Esophagus (tissue), 2 donors: ENCODE measurements at regions not wholly inside any gene's neighbourhood (a gene's known extent, or its start where the extent isn't known, plus 50 kb on each side); places are given as distances from the start of the nearest gene placed in this dataset.

Source experiments
- H3K27ac ChIP-seq, 2 donors: one replicate each; pipeline ENCODE4 v1.5.1; 2013; ENCODE audit warnings: low read depth in 2 of 2, mild to moderate bottlenecking in 2 of 2, inconsistent platforms in 1 of 2, low read length in 1 of 2, moderate library complexity in 1 of 2
- H3K27me3 ChIP-seq, 2 donors: one replicate each; pipeline ENCODE4 v1.6.1; 2013; ENCODE audit warnings: low read length in 2 of 2, control low read depth in 1 of 2, mild to moderate bottlenecking in 1 of 2; ENCODE audit not compliant: insufficient read depth in 2 of 2, control insufficient read depth in 1 of 2
- H3K36me3 ChIP-seq, 2 donors: one replicate each; pipeline ENCODE4 v1.6.1; 2013; ENCODE audit warnings: low read length in 1 of 2; ENCODE audit not compliant: control insufficient read depth in 2 of 2, insufficient read depth in 2 of 2
- H3K4me1 ChIP-seq, 2 donors: one replicate each; pipeline ENCODE4 v1.6.1; 2013; ENCODE audit warnings: low read length in 1 of 2; ENCODE audit not compliant: control insufficient read depth in 2 of 2, insufficient read depth in 2 of 2
- H3K4me3 ChIP-seq, 2 donors: one replicate each; pipeline ENCODE4 v1.5.1; 2013; ENCODE audit warnings: low read length in 2 of 2, mild to moderate bottlenecking in 2 of 2, low read depth in 1 of 2, moderate library complexity in 1 of 2
- H3K9me3 ChIP-seq, 2 donors: one replicate each; pipeline ENCODE4 v1.6.1; 2013; ENCODE audit warnings: mild to moderate bottlenecking in 2 of 2, low read depth in 1 of 2, low read length in 1 of 2, moderate library complexity in 1 of 2; ENCODE audit not compliant: control insufficient read depth in 2 of 2, insufficient read depth in 1 of 2
- WGBS, 2 donors: extraction: QIAGEN DNeasy Blood & Tissue Kit; methylation state at CpG; one replicate each; pipeline ENCODE4 v1.1.7; 2013; 5-methylcytosine and 5-hydroxymethylcytosine counted together
- donor health status: healthy with polysubstance abuse.
- donor health status: Bipolar disorder and iron deficiency.

DNA sequence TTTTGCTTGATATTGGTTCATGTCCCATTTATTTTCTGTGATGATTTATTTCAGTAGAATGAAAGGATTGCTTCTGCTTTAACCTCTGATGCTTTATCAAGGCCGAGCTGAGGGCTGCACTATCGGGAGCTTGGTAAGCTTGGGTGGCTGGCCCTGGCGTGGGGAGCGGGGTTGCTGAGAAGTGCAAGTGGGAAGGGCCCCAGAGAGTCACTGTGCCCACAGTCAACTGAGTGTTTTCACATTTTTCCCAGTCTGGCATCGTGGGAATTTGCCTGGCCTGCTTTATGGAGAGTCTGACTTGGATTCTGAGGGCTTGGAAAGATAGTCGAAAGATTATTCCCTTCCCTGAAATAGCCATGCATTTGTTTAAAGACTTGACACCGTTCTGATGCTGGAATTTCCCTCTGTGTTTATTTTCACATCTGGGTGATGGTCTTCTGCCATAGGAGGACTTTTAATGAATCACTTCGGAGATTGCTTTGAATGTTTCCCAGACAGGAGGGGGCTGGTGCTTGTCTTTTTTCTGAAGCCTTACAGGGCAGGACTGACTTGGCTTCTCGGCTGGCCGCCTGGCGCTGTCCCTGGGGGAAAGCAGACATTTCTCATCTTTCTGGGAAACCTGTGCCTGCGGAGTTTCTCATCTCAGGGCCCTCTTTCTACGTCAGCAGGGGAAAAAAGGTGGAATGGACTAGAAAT, 139.0 kb downstream of the BOD1 start:
- no peaks in the 10 kb centered on the region for H3K9me3 ChIP-seq
- WGBS, 2 donors, result 54 to 55% methylated on average over 13 of the region's 13 CpGs
- H3K4me1 ChIP-seq, result peaks cover 0 to 2% of the 10 kb centered on the region in 2 donors
- H3K4me3 ChIP-seq, result no peak overlapping the region
- peak overlapping the region; percentile 38 to 53 for H3K27ac ChIP-seq
- H3K27me3 ChIP-seq, result no peaks in the 10 kb centered on the region
- no peaks in the 10 kb centered on the region for H3K36me3 ChIP-seq

DNA sequence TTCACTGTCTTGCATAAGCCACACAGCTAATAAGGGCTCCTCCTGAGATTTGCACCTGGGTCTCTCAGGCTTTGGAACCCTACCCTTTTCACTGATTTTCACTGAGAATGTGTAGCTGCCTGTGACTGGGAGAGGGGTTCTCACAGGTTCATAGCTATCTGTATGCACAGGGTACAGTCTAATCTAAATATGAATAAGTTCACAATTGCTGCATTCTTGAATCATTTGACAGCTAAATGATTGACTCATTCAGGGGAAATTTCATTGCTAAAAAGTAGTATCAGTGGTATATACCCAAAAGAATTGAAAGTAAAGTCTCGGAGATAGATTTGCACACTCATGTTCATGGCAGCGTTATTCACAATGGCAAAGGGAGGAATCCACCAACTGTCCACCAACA, 140.7 kb downstream of the BOD1 start:
- no peak overlapping the region for H3K27ac ChIP-seq
- H3K9me3 ChIP-seq, result no peaks in the 10 kb centered on the region
- H3K36me3 ChIP-seq, result no peaks in the 10 kb centered on the region
- no peak overlapping the region for H3K4me3 ChIP-seq
- 87 to 89% methylated on average over 2 of the region's 2 CpGs for WGBS, 2 donors
- H3K27me3 ChIP-seq, result no peaks in the 10 kb centered on the region
- peaks cover 0 to 2% of the 10 kb centered on the region in 2 donors for H3K4me1 ChIP-seq

DNA sequence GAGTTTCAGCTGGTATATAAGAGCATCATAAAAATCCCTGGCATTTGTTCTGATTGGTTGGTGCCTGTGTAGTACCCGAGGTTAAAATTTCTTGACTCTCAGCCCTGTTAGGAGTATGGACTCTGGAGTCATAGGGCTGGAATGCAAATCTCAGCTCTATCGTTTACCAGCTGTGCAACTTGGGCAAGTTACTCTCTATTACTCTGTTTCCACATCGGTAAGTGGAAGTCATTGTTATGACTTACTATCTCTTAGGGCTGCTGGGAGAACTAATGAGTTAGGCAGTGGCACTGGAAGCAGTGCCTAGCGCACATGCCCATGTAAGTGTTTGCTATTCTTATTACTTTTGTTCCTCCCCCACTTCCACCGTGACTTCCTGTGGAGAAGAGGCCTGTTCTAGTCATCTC, 141.6 kb downstream of the BOD1 start:
- no peak overlapping the region for H3K27ac ChIP-seq
- whole genome bisulfite sequencing, 2 donors, result 56 to 59% methylated on average over 5 of the region's 5 CpGs

DNA sequence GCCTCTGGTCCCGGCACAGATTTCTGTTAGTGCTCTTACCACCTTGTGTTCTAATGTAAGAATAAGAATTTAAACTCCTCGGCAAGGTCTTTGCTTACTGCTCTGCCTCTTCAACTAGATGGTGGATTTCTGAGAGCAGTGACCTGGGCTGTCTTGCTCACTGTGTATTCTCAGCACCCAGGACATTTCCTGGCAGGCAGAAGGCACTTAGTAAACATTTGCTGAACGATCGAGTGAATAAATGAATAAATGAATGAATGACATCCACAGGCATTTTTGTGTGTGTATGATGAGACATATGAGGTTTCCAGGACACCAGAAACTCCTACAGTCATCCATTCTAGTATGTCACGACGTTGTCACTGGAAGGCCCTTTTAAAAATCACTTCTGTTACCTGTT, 143.2 kb downstream of the BOD1 start:
- H3K36me3 ChIP-seq, result no peaks in the 10 kb centered on the region
- peaks cover 0 to 2% of the 10 kb centered on the region in 2 donors for H3K4me1 ChIP-seq
- H3K27me3 ChIP-seq, result no peaks in the 10 kb centered on the region
- H3K4me3 ChIP-seq, result no peak overlapping the region
- peak overlapping the region; percentile 72 to 77 for H3K27ac ChIP-seq
- H3K9me3 ChIP-seq, result no peaks in the 10 kb centered on the region
- WGBS, 2 donors, result 70 to 76% methylated on average over 6 of the region's 6 CpGs

More for the DNA sequence above, 141.6 kb downstream of the BOD1 start:
- Histone ChIP-seq H3K4me3 (no peak overlapping the region), H3K9me3 (no peaks in the 10 kb centered on the region), H3K27me3 (no peaks in the 10 kb centered on the region), H3K4me1 (peaks cover 0 to 2% of the 10 kb centered on the region in 2 donors), H3K36me3 (no peaks in the 10 kb centered on the region)

DNA sequence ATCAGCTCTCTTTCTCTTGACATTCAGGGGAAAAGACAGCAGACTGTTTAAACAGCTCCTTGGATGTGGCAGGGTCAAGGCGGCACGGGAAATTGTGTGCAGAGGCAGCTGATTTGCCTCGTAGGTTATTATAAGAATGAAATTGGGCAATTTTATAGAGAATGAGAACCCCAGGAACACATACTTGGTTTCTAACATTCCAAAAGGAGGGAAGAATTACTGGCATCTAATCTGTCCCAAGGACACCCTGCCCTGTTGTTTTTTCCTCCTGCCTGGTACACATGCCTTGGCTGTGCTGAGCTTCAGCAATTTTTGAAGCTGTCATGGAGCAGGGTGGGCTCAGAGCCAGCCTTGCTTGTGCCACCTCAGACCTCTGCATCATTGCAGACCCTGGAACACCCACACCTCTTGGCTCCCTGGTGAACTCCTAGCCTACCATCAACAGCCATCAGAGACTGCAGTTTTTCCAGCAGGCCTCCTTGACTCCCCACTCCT, 143.6 kb downstream of the BOD1 start:
- no peaks in the 10 kb centered on the region for H3K27me3 ChIP-seq
- no peaks in the 10 kb centered on the region for H3K36me3 ChIP-seq
- no peak overlapping the region for H3K4me3 ChIP-seq

DNA sequence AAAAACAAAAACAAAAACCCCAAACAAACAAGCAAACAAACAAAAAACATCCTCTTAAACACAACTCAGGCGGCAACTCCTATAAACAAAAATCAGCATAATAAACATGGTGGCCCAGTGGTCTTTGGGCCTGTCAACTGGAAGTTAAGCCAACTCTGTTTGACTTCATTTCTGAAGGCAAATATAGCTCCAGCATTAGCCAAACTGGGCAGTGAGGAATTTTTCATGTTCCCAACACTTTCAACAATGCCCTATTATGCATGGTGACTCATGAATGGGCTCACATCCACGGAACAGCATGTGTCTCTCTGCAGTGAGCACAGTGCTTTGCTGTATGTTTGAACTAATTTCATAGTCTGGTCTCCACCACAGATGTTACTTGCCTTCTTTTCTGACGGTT, 143.9 kb upstream of the STC2 start:
- peaks cover 0 to 2% of the 10 kb centered on the region in 2 donors for H3K4me1 ChIP-seq
- no peak overlapping the region for H3K4me3 ChIP-seq
- H3K27ac ChIP-seq, result peak overlapping the region; percentile 42 to 65
- 40 to 45% methylated on average over 3 of the region's 3 CpGs for WGBS, 2 donors
- H3K9me3 ChIP-seq, result no peaks in the 10 kb centered on the region
- H3K36me3 ChIP-seq, result no peaks in the 10 kb centered on the region
- H3K27me3 ChIP-seq, result no peaks in the 10 kb centered on the region

More for the DNA sequence above, 143.6 kb downstream of the BOD1 start:
- no peaks in the 10 kb centered on the region for H3K9me3 ChIP-seq
- 63 to 68% methylated on average over 3 of the region's 3 CpGs for WGBS, 2 donors
- H3K4me1 ChIP-seq, result peaks cover 0 to 2% of the 10 kb centered on the region in 2 donors
- peak overlapping the region; percentile 72 to 77 for H3K27ac ChIP-seq

DNA sequence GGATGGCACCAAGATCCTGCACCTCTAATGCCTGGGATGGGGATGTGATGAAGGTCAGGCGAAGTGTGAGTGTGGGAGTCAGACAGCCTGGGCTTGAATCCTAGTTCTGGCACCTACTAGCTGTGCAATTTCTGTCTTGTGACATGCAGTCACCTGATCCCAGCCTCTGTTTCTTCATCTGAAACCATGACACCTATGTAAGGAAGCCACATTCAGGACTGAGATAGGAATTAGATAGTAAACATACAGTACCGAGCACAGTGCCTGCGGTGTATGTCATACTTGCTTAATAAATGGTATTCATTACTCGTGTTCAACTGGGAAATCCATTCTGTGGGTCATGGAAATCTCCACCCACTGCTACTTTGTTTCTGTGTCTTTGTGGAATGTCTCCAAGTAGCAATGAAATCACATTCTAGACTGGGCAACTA, 140.6 kb upstream of the STC2 start:
- Histone ChIP-seq H3K27me3 (no peaks in the 10 kb centered on the region), H3K27ac (no peak overlapping the region), H3K4me1 (no peaks in the 10 kb centered on the region), H3K9me3 (peaks cover 0 to 3% of the 10 kb centered on the region in 2 donors), H3K4me3 (no peak overlapping the region), H3K36me3 (no peaks in the 10 kb centered on the region)
- 80% methylated on average over 4 of the region's 4 CpGs for WGBS, 2 donors

DNA sequence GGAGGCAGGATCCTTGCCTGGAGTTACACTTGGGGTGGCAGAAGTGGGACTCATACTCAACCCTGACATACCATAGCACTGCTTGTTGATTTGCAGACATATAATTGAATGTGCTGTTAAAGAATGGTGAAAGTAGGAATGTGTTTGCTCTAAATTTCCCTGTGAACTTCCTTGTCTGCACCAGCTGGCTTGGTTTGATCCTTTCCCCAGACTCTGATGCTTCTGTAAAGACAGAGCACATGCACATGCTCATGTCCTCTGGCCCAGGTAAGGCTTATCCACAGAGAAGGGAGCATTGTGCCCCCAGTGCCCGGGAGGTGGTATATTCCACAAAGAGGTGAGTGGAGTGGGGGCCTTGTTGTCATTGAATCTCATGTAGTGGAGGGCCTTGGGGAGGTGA, 138.0 kb upstream of the STC2 start:
- H3K4me1 ChIP-seq, result no peaks in the 10 kb centered on the region
- H3K27ac ChIP-seq, result no peak overlapping the region
- no peaks in the 10 kb centered on the region for H3K36me3 ChIP-seq
- 61 to 77% methylated on average over 1 of the region's 1 CpG for WGBS, 2 donors
- no peak overlapping the region for H3K4me3 ChIP-seq
- H3K27me3 ChIP-seq, result no peaks in the 10 kb centered on the region
- peaks cover 0 to 3% of the 10 kb centered on the region in 2 donors for H3K9me3 ChIP-seq

DNA sequence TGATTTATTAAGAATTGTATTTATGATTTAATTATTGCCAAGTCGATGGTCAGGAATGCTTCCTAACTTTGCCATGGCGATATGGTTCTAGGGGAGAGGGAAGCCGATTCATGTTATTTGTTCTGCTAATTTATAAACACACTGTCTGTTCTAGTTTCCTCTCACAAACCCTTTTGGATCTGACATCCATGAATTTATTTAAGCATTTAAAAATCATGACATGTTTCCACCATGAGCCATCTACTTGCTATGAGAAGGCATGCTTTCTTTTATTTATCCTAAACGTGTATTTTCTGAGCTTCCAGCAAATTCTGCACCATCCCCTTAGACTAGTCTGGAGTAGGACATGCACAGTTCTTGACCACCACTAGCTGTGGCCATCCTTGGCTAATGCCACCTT, 136.6 kb upstream of the STC2 start:
- H3K4me3 ChIP-seq, result no peak overlapping the region
- WGBS, 2 donors, result 68 to 69% methylated on average over 4 of the region's 4 CpGs
- no peaks in the 10 kb centered on the region for H3K27me3 ChIP-seq
- H3K36me3 ChIP-seq, result no peaks in the 10 kb centered on the region
- no peak overlapping the region for H3K27ac ChIP-seq
- peaks cover 0 to 3% of the 10 kb centered on the region in 2 donors for H3K9me3 ChIP-seq
- no peaks in the 10 kb centered on the region for H3K4me1 ChIP-seq

DNA sequence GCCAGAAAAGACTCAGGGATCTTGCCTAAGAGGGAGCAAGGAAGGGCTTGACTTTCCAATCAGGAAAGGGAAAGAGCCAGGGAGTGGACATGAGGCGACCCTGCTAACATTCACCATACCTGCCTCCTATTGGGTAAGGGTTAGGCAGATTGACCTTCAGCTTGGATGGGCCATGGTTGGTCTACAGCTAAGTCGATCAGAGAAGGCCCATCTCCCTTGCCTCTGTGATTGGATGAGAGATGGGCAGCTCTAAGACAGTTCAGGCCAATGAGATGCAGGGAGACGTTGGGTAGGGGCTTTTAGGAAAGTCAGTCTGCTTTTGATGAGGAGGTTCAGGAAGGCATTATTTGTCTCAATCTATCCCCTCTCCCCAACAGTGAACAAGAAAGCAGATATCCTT, 135.0 kb upstream of the STC2 start:
- no peaks in the 10 kb centered on the region for H3K4me1 ChIP-seq
- H3K36me3 ChIP-seq, result no peaks in the 10 kb centered on the region
- H3K27me3 ChIP-seq, result no peaks in the 10 kb centered on the region
- H3K27ac ChIP-seq, result no peak overlapping the region
- H3K9me3 ChIP-seq, result peaks cover 0 to 3% of the 10 kb centered on the region in 2 donors
- WGBS, 2 donors, result 72 to 84% methylated on average over 3 of the region's 3 CpGs
- H3K4me3 ChIP-seq, result no peak overlapping the region
